CD4-positive, alpha-beta T cell treated with Interleukin-12 subunit alpha and Interleukin-12 subunit beta, for 1 hour (primary cell): ENCODE measurements at regions not wholly inside any gene's neighbourhood (a gene's known extent, or its start where the extent isn't known, plus 50 kb on each side); places are given as distances from the start of the nearest gene placed in this dataset.

Experiments
- DNase-seq: peaks from one replicate; pipeline ENCODE4 v3.0.0-alpha.2; 2020

- no peak for DNase-seq
Observed at GRCh38 chr1:5404412-5405203, 587.6 kb downstream of the NPHP4 start.

GRCh38 chr1:5403935-5404334, 588.3 kb downstream of the NPHP4 start:
- no peak for DNase-seq

GRCh38 chr1:5402618-5403017, 589.6 kb downstream of the NPHP4 start:
- DNase-seq: no peak

- DNase-seq: no peak
Observed at GRCh38 chr1:5399771-5400170, 592.5 kb downstream of the NPHP4 start.

- no peak for DNase-seq
Observed at GRCh38 chr1:5396593-5396992, 595.6 kb downstream of the NPHP4 start.

- no peak for DNase-seq
Observed at GRCh38 chr1:5394111-5394510, 598.1 kb downstream of the NPHP4 start.

GRCh38 chr1:5393603-5394002, 598.6 kb downstream of the NPHP4 start:
- no peak for DNase-seq

- DNase-seq: no peak
Observed at GRCh38 chr1:5393146-5393545, 599.1 kb downstream of the NPHP4 start.

GRCh38 chr1:5391725-5392124, 600.5 kb downstream of the NPHP4 start:
- no peak for DNase-seq

- no peak for DNase-seq
Observed at GRCh38 chr1:5390504-5390903, 601.7 kb downstream of the NPHP4 start.

GRCh38 chr1:5389101-5389885, 602.9 kb downstream of the NPHP4 start:
- DNase-seq: peak; percentile 70

- no peak for DNase-seq
Observed at GRCh38 chr1:5388622-5389021, 603.6 kb downstream of the NPHP4 start.

- no peak for DNase-seq
Observed at GRCh38 chr1:5386371-5386770, 605.9 kb downstream of the NPHP4 start.

GRCh38 chr1:5385956-5386355, 606.3 kb downstream of the NPHP4 start:
- no peak for DNase-seq

- peak; percentile 3 for DNase-seq
Observed at GRCh38 chr1:5385096-5385799, 607.0 kb downstream of the NPHP4 start.

GRCh38 chr1:5381491-5381890, 610.7 kb downstream of the NPHP4 start:
- DNase-seq: no peak

- DNase-seq: no peak
Observed at GRCh38 chr1:5379176-5379759, 613.0 kb downstream of the NPHP4 start.

- no peak for DNase-seq
Observed at GRCh38 chr1:5376538-5377247, 615.5 kb downstream of the NPHP4 start.

- no peak for DNase-seq
Observed at GRCh38 chr1:5375481-5375880, 616.7 kb downstream of the NPHP4 start.

GRCh38 chr1:5374192-5374591, 618.0 kb downstream of the NPHP4 start:
- DNase-seq: no peak

- DNase-seq: no peak
Observed at GRCh38 chr1:5373281-5373680, 618.9 kb downstream of the NPHP4 start.

- DNase-seq: no peak
Observed at GRCh38 chr1:5371270-5371669, 621.0 kb downstream of the NPHP4 start.

GRCh38 chr1:5370311-5370710, 621.9 kb downstream of the NPHP4 start:
- DNase-seq: peak; percentile 22
